MV-4-11 (cell line): ENCODE measurements at regions not wholly inside any gene's neighbourhood (a gene's known extent, or its start where the extent isn't known, plus 50 kb on each side); places are given as distances from the start of the nearest gene placed in this dataset.

Source experiments
- DNase-seq: peaks from one replicate; lab custom pipeline; 2025; lab: John Stamatoyannopoulos, UW

DNA sequence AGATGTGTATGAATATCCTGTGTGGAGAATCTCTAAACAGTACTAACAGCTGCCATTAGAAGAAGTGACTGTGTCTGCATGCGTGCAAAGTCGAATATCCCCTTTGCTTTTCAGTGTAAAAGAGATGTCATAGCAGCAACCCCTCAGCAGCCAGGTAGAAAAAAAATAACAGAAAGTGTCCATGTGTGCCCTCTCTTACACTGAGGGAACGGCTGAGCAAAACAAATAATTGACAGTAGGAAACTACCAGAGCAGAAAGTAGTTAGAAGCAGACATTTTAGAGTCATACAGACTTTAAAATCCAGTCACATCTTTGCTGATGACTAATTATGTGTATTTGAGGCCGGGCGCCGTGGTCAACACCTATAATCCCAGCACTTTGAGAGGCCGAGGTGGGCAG lies 370.8 kb downstream of the GPM6A start:
- DNase-seq, result no peak

- no peak for DNase-seq
Measured at GRCh38 chr4:175443547-175443946, 368.5 kb downstream of the GPM6A start.

DNA sequence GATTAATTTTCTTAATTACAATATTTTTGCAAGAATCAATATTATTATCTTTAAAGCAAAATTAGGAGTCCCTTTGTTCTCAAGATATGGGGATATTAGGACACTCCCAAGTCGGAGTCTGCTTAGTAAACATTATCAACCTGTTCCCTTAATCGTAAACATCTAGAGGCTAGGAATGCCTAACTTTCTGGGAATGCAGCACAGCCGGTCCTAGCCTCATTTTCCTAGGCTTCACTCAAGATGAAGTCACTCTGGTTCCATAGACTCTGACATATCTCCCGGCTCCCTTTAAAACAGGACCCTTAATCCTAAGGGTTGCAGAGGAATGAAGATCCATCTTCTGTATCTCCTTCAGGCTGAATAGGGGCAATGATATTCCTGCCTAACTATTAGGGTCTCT lies 367.6 kb downstream of the GPM6A start:
- DNase-seq, result no peak

GRCh38 chr4:175447016-175447415 lies 365.0 kb downstream of the GPM6A start:
- DNase-seq, result no peak

GRCh38 chr4:175450446-175450845 lies 361.6 kb downstream of the GPM6A start:
- no peak for DNase-seq

DNA sequence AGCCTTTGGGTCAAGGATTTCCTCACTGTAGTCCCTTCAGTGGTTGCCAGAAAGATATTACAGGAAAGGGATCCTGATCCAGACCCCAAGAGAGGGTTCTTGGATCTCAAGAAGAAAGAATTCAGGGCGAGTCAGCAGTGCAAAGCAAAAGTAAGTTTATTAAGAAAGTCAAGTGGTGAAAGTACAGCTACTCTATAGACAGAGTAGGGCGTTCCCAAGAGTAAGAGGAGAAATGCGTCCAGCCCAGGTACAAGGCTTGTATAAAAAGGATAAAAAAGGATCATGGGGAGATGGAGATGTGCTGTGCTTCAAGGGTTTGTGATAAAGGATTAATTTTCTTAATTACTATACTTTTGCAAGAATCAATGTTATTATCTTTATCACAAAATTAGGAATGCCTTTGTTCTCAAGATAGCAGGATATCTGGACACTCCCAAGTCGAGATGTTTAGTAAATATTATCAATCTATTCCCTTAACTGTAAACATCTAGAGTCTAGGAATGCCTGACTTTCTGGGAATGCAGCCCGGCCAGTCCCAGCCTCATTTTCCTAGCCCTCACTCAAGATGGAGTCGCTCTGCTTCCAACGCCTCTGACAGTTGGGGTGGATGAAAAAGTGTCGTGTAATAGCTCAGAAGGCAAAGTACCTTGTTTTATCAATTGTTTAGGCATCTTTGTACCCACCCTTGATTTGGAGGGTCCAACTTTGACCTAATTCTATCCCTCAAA lies 360.7 kb downstream of the GPM6A start:
- no peak for DNase-seq

DNA sequence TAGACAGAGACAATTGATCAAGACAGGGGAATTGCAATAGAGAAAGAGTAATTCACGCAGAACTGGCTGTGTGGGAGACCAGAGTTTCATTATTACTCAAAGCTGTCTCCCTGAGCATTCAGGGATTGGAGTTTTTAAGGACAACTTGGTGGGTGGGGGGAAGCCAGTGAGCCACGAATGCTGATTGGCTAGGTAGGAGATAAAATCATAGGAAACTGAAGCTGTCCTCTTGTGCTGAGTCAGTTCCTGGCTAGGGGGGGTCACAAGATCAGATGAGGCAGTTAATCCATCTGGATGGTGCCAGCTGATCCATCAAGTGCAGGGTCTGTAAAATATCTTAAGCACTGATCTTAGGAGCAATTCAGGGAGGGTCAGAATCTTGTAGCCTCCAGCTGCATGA lies 358.6 kb downstream of the GPM6A start:
- no peak for DNase-seq

DNA sequence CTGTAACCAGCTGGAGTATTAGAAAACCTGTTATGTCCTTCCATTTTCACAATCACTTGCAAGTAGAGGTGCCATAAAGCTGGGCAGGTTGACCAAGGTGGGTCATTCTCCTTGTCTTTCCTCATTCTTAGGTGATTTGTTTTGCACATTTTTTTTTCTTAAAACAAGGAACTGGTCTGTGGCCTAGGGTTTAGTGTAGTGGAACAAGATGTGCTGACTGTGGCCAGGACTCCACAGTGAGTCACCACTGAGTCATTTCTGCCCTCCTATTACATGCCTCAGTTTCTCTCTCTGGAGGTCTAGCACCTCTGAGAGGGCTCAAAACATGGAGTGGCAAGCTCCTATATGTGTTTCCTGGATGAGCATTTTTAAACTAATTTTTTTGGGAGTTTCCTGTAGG lies 355.9 kb downstream of the GPM6A start:
- no peak for DNase-seq

DNA sequence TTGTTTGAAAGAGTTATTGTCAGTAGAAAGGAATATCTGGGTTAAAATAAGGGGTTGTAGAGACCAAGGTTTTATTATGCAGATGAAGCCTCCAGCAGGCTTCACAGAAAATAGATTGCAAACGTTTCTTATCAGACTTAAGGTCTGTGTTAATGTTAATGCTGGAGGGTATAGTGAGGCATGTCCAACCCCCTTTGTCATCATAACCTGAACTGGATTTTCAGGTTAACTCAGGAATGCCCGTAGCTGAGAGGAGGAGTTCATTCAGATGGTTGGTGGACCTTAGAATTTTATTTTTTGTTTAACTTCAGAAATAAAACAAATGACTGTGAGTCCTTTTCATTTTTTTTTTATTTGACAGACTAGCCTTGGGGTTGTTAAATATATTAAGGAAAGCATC lies 354.1 kb downstream of the GPM6A start:
- no peak for DNase-seq

- no peak for DNase-seq
Measured at GRCh38 chr4:175459571-175459970, 352.5 kb downstream of the GPM6A start.

- DNase-seq, result no peak
Measured at GRCh38 chr4:175460414-175460813, 351.6 kb downstream of the GPM6A start.

DNA sequence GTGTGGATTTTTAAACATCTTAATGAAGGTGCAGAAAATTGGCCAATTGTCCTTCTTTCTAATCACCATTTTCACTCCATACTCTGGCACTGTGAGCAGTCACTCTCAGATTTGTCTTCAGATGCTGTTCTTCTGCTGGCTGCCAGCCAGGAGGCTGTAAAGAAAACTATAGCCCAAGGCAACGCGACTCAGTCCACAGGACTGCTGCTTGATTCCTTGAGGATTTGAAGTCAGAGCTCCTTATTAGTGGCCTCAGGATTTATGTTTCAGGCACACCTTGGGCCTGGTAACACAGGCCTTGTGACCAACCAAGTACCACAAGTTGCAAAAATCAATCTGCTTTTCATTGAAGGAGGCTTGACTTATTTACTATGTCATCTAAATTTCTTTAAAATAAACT lies 342.6 kb downstream of the GPM6A start:
- DNase-seq, result no peak

- DNase-seq, result no peak
Measured at GRCh38 chr4:175470131-175470530, 341.9 kb downstream of the GPM6A start.

DNA sequence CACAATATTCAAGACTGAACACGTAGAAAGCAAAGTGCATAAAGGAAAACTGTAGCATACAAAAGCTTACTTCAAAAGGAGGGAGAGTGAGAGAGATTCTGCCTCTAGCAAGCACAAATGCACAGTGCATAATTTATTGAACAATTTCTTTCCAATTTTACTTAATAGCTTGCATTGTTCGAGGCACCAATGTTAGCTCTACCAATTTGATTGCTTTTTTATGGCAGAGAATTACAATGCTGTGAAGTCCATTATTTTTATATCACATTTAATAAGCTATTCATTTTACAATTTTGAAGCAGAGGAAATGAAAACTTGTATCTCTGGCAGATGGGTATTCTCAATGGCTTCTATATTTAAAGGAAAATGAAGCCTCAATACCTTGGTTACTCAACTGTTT lies 331.7 kb downstream of the GPM6A start:
- DNase-seq, result no peak

DNA sequence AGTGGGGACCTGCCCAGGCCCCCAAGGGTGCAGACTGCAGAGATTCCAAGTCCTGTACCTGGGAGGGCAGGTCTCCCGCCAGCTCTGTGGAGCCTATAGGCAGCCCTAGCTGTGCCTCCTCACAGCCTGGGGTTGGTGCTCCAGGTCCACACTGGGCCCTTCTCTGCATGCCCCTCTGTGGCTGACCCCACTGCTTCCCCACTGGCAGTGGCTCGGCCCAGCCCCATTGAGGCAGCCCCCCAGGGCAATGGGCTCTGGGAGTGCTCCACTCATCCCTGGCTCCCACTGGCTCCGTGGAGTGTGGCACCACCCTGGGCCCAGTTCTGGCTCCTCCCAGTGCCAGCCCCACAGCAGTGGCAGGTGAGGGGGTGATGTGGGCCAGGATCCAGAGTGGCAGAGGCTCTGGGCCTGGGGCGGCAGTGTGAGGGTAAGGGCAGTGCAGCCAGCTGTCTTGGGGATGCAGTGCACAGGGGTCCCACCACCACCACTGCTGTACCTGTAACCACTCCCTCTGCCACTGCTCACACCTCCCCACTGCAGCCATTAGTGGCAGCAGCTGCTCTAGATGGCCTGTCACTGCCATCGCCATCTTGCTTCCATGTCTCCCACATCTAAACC lies 312.2 kb downstream of the GPM6A start:
- no peak for DNase-seq

DNA sequence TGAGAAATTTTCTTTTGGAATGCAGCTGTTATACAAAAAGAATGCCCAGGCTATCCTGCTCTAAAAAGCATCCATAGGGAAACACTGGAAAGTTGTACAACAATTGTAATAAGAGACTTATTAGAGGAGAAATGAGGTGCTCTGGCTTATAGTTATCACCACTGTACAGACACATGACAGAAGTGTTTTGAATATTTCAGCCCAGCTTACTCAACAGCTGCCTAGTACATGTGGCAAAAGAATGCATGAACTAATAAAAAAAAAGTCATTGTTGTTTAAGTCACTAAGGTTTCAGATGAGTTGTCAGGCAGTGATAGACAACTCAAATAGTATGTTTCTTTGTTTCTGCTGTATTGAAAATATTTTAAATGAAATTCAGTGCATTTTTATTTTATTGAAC lies 307.7 kb downstream of the GPM6A start:
- DNase-seq, result no peak

- DNase-seq, result no peak
Measured at GRCh38 chr4:175509320-175509719, 302.7 kb downstream of the GPM6A start.

- DNase-seq, result no peak
Measured at GRCh38 chr4:175511861-175512260, 300.2 kb downstream of the GPM6A start.

DNA sequence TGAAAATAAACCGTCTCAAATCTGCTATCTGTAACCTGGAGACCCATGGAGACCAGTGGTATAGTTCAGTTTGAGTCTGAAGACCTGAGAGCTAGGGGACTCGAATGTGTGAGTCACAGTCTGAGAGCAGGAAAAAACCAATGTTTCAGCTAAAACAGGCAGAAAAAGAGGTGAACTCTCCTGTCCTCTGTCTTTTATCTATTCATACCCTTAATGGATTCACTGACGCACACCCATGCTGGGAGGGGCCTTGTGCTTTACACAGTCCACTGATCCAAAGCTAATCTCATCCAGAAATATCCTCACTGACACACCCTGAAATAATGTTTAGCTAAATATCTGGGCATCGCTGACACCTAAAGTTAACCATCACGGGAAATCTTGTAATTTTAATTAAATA lies 297.9 kb downstream of the GPM6A start:
- DNase-seq, result no peak

- DNase-seq, result no peak
Measured at GRCh38 chr4:175530655-175531054, 281.4 kb downstream of the GPM6A start.

DNA sequence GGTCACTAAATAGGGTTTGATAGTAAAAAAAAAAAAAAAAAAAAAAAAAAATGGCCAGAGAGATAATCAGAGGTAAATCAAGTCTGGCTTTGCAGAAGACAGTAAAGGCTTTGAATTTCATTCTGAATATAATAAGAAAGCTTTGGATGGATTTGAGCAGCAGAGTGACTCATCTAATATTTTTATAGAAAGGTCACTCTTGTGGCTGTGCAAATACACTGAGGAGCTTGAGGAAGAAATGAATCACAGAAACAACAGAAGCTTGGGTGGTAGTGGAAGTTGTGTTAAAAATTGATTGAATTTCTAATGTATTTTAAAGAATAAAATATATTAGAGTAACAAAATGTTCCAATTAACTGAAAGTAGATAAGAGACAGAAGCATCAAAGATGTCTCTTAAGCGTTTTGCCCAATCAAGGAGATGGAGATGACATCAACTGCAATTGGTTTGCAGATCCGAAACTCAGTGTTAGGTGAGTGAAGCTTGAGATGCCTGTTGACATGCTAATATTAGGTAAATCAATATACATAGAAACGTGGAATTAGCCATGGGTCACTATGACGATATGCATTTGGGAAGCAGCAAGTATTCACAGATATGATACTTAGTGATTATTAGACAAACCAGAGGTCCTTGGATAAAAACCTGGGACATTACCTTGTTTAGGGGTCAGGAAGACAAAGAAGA lies 280.5 kb downstream of the GPM6A start:
- DNase-seq, result no peak

- peak; percentile 40 for DNase-seq
Measured at GRCh38 chr4:175536852-175537453, 275.1 kb downstream of the GPM6A start.

- no peak for DNase-seq
Measured at GRCh38 chr4:175539498-175539897, 272.6 kb downstream of the GPM6A start.
